ENCODE measurements at regions not wholly inside any gene's neighbourhood (a gene's known extent, or its start where the extent isn't known, plus 50 kb on each side); places are given as distances from the start of the nearest gene placed in this dataset.
"Not testable (repeated sequence)": the region's sequence is repeated elsewhere in the genome, so short reads cannot be mapped to it uniquely, and the experiment has no call there.

DNA sequence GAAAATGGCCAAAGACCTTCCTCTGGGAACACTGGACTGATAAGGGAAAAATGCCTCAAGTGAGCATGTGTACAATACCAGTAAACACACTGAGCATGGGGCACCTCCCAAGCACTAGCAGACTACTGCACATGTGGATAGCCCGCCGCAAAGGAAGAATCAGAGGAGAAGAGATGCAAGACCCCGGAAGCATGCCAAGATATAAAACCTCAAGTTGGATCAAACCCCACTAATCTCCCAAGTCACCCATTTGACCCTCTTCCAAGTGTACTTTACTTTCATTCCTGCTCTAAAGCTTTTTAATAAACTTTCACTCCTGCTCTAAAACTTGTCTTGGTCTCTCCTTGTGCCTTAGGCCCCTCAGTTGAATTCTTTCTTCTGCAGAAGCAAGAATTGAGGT, 121.1 kb upstream of the PLAAT1 start:
- no peak for DNase-seq

DNA sequence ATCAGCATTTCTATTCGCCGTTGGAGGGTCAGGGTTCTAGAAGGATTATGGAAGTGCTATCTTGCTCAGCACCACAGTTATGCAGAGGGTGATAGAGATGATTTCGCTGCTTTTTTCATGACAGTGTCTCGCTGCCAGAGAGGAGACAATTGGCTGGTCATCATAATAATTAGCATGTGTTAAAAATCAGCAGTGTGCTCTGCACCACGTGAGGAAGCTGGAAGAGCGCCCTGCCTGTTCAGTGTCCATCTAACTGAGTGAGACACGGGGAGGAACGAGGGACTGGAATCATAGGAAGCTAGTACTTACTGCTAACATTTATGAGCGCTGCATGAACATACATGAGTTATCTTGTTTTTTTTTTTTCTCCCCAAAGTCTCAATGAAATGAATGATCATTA, 116.2 kb upstream of the PLAAT1 start:
- DNase-seq: no peak

GRCh38 chr3:193129607-193130006, 111.4 kb upstream of the PLAAT1 start:
- DNase-seq: no peak

GRCh38 chr3:193130576-193130975, 110.4 kb upstream of the PLAAT1 start:
- no peak for DNase-seq

GRCh38 chr3:193132241-193132640, 108.8 kb upstream of the PLAAT1 start:
- no peak for DNase-seq

DNA sequence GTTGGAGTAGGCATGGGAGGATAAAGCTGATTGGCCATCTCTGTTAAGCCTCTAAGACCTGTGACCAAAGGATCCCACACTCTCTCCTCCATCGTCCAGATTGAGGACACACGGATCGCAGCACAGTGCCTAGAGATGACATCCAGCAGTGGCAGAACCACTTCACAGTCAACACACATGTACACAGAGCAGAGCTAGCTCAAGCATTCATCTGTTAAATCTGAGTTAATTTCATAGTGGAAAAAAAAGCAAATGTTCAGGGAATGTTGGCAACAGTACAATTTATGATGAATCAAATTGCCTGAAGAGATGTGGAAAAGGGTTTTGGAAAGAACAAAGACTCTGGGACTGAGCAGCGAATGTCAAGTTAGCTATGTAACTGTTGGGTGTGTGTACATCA, 108.1 kb upstream of the PLAAT1 start:
- no peak for DNase-seq

DNA sequence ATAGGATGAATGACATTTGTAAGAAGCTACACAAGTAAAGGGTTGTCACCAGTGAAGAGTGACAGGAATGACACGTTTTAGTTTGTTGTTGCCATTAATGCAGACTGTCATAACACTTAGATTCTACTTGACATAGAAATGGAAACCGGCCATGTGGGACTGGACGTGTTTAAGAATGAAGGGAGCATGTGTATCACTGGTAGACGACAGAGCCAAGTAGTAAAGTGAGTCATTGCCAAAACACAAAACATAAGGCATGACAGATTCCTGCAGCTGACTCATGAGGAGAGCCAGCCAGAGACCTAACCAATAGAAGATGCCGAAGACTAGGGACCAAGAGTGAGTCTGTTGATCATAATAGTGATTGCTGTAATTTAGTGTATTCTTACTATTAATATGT, 106.2 kb upstream of the PLAAT1 start:
- DNase-seq: no peak

DNA sequence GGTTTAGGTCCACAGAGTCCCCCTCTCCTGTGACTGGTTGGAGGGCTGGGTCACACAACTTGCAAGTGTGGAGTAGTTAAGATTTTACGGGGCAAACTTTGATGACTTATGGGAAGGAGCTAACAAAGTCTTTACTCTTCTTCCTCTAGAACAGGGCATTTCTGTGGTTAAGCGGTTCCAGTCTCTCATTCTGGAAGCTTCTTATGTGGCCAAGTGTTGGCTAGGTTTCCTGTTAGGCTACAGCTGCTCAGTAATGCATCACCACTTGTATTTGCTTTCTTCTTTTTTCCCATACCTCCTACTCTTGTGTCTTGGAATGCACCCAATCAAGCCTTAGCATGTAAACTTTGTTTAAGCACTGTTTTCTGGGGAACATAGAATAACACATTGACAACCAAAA, 100.6 kb upstream of the PLAAT1 start:
- no peak for DNase-seq

- DNase-seq: no peak
Observed at GRCh38 chr3:193145248-193145647, 95.8 kb upstream of the PLAAT1 start.

DNA sequence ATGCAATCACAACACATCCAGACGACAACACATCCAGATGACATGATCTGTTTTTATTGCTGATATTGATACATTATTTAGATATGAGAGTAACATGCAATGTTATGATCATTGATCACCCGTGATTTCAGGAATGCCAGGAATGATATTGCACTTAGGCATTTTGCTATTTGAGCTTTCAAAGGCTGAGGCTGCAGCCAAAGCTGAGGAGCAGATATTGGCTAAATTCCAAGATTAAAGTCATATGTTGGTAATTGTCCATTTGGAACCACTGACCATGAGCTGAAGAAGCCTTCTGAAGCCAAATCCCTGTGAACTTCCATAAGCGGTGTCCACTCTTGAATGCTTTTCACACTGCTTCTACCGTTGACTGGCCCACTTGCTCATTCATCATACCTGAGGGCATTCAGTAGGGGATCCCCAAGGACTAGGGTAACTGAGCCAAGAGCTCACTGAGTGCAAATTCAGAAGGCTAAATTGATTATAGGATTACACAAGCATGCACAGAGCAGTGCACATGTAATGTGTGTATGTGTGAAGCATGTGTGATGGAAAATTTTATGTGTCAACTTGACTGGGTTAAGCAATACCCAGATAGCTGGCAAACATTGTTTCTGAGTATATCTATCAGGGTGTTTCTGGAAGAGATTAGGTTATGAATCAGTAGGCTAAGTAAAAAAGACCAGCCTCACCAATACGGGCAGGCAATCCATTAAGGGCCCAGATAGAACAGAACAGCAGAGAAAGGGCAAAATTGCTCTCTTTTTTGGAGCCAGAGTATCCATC, 92.1 kb upstream of the PLAAT1 start:
- DNase-seq: no peak

GRCh38 chr3:193149998-193150397, 91.0 kb upstream of the PLAAT1 start:
- no peak for DNase-seq

DNA sequence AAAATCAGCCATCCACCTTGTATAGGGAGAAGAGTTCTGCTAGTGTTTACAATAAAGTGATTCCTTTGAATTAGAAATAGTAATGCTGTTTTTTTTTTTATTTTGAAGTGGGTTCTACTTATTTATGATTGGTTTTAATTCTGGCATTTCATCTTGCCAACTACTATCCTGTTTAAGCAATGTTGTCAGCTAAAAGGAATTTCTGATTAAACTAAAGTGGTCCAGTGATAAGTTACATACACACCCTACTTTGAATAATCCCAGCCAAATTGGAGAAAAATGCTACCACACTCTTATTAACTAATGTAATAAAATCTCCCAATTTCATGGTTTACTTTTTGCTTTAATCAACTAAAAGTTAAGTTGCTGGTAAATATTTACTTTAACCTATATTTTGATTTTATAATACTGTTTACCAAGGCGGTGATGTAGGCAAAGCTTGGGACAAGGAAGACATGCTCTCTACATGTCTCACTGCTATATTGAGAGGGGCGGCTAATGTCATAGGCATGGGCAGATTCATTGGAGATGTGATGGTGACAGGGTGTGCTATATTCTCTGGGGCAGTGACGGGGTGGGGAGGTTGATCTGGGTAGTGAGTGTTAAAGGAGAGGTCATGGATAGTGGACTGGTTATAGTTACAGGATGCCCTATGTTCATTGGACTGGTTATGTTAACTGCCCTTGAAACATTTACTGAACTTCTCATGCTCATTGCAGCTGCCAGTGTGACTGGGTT, 85.8 kb upstream of the PLAAT1 start:
- DNase-seq: not testable (repeated sequence)

DNA sequence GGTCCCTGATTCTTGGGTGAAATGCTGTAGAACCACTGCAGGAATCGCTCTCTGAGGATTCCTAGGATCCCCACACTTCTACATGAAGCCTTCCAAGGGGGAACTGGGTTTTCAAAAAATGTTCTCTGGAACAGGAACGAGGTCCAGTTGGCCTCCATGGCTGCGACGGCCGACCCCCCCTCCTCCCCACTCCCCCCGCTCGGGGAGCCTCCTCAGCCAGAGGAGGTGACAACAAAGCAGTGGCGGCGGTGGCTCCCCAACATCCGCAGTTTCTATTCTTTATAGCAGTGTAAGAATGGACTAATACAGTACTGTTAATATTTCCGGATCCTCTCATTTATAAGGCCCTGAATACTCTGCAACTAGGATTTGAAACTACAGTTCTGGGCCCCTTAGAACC, 84.0 kb upstream of the PLAAT1 start:
- no peak for DNase-seq

DNA sequence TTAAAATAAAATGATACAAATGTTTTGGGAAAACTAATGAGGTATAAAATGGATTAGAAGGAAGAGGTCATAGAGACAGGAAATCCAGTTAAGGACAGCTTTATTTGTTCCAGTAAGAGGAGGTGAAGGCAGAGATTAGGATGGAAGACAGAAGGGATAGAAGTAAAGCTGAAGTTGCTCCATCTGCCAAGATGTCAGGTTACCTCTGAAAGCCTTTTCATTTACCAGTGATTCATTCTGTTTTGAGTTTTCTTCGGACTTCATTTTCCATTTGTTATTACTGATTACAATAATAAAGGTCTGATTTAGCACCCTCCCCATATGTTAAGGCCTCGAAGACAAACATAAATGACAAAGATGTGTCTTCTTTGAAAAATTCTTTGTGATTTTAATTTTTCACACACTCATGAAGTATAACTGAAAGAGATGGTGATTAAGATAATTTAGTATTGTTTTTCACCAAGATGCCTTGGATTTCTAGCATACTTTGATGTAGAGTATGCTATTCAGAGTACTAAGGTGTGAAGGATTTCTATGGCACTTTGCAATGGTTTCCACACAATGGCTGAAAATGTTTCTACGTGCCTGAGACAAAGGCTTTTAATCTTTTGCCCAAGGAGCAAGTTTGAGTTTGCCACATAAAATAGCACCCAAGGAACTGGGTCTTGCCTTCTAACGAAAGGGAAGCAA, 75.4 kb upstream of the PLAAT1 start:
- DNase-seq: no peak

DNA sequence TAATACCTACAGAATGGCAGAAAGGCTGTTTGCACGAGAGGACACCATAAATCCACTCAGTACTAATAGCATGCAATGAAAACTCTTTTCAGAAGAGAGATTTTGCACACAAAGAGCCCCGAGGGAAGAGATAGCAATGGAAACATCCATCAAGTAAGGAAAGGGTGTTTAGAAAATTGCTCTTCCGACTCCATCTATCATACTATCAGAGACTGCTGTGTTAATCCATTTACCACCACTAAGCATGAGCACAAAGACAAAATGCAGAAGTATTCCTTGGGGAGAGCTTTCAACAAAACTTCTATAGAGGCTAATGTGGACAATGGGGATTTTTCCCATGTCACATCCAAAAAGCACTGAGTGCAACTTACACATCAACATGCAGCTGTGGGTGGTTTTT, 72.1 kb upstream of the PLAAT1 start:
- no peak for DNase-seq

DNA sequence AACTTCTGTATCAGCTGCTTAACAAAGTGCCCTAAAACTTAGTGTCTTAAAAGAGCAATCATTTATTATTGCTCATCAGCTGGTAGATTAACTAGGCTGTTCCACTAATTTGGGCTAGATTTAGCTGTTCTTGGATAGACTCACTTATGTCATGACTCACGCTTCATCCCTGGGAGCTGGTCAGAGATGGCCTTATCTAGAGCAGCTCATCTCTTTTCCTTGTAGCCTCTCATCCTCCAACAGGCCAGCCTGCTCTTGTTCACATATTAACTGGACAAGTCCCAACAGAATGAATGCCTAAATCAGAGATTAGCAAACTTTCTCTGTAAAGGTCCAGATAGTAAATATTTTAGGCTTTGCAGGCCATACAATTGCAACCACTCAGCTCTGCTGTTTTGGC, 66.9 kb upstream of the PLAAT1 start:
- no peak for DNase-seq

DNA sequence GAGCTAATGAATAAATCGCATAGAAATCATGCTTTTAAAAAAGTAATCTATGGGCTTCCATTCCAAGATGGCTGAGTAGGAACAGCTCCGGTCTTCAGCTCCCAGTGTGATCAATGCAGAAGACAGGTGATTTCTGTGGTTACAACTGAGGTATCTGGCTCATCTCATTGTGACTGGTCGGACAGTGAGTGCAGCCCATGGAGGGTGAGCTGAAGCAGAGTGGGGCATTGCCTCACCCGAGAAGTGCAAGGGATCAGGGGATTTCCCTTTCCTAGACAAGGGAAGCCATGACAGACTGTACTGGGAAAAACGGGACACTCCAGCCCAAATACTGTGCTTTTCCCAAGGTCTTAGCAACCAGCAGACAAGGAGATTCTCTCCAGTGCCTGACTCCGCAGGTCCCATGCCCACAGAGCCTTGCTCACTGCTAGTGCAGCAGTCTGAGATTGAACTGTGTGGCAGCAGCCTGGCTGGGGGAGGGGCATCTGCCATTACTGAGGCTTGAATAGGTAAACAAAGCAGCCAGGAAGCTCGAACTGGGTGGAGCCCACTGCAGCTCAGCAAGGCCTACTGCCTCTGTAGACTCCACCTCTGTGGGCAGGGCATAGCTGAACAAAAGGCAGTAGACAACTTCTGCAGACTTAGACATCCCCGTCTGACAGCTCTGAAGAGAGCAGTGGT, 61.5 kb upstream of the PLAAT1 start:
- not testable (repeated sequence) for DNase-seq

DNA sequence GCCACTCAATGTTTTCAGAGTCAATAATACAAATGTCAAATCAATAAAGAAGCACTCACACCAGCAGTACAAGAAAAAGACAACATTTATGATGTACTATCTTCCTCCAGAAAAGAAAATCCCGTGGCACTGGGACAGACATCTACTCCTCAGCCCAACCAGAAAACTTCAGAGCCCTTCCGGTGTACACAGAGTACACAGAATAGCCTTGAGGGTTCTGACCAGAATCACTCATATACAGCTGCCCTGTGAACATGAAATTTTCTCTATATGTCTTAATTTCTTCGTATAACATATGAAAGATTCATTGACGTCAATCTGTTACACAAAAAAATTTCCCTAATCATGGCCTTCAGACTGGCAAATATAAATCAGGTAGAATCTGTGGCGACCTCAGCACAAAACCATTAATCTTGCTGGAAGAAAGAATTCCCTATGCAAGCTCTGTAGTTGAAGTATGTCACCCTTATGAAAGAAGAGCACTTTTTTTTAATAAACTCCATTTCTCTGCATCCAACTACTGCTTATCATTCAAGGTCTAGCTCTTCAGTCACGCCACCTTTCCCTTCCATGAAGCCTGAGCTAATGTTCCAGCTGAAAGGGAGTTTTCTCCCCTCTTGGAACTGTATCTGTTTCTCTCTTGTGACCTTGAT, 53.8 kb upstream of the PLAAT1 start:
- no peak for DNase-seq

DNA sequence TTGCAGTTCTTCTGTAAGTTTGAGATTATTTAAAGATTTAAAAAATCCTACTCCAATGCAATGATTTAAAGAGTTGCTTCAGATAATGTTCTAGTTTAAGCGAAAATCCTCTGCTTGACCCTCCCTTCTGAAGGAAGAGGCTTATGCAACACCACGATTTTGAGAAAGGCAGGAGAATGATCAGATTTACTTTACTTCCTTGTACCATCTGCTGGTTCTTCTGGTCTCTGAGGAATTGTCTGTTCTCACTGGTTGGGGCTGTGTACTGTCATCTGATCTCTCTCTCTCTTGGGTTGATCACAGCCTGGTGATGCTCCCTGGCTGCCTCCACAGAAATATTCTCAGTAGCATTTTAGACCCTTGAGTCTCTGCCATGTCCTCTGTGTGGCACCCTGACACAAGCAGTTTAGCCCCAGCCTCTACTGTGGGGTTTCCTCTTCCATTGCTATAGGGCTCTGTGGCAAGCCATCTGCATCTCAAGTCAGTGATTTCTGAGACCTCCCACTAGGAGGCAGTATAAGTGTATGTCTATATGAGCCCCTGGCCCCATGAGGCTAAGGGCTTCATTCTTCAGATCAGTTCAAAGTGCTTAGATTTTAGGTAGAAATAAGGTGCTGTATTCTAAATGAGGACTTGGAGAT, 50.8 kb upstream of the PLAAT1 start:
- no peak for DNase-seq
